ENCODE measurements at regions not wholly inside any gene's neighbourhood (a gene's known extent, or its start where the extent isn't known, plus 50 kb on each side); places are given as distances from the start of the nearest gene placed in this dataset.

- TF ChIP-seq, protein P1, sequence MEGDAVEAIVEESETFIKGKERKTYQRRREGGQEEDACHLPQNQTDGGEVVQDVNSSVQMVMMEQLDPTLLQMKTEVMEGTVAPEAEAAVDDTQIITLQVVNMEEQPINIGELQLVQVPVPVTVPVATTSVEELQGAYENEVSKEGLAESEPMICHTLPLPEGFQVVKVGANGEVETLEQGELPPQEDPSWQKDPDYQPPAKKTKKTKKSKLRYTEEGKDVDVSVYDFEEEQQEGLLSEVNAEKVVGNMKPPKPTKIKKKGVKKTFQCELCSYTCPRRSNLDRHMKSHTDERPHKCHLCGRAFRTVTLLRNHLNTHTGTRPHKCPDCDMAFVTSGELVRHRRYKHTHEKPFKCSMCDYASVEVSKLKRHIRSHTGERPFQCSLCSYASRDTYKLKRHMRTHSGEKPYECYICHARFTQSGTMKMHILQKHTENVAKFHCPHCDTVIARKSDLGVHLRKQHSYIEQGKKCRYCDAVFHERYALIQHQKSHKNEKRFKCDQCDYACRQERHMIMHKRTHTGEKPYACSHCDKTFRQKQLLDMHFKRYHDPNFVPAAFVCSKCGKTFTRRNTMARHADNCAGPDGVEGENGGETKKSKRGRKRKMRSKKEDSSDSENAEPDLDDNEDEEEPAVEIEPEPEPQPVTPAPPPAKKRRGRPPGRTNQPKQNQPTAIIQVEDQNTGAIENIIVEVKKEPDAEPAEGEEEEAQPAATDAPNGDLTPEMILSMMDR (IDR thresholded peaks at IDR 0.05): no peak
- TF ChIP-seq POLR2A (IDR thresholded peaks at IDR 0.05) (no peak), EP300 (IDR thresholded peaks at IDR 0.05) (no peak)
Observed at GRCh38 chr13:37192956-37193355, 87.5 kb upstream of the CSNK1A1L start.
